HG03354 (cell line): ENCODE measurements at regions not wholly inside any gene's neighbourhood (a gene's known extent, or its start where the extent isn't known, plus 50 kb on each side); places are given as distances from the start of the nearest gene placed in this dataset.

Source experiments
- ATAC-seq: cut with Tn5 transposase; IDR thresholded peaks from one replicate; pipeline ENCODE4 v1.9.1; 2021; ENCODE audit warnings: mild to moderate bottlenecking; ENCODE audit not compliant: unreplicated experiment, poor library complexity, severe bottlenecking

- no peak for ATAC-seq
Measured at GRCh38 chr6:113326781-113327180, 530.4 kb upstream of the MARCKS start.

DNA sequence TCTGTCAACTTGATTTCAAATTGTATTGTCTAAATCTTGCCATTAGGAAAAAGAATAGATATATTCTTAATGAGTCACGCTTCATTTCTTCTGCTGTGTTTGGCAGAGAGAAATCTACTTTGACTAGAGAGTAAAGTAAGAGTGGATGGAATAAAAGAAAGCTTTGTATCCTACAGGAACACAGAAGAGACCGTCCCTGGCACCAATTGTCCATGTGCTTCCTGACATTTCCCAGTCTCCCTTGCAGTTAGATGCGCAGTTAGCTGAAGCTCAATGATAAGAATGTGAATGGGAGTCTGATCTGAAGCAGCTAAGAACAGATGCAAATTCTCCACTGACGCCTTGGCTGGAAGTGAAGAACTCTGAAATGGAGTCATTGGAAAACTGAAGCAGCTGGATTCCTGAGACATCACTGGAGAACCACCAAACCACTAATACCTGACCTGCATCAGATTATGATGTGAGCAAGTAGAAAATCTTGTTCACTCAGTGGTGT lies 528.2 kb upstream of the MARCKS start:
- ATAC-seq = no peak

GRCh38 chr6:113329942-113330635 lies 527.1 kb upstream of the MARCKS start:
- ATAC-seq = no peak

DNA sequence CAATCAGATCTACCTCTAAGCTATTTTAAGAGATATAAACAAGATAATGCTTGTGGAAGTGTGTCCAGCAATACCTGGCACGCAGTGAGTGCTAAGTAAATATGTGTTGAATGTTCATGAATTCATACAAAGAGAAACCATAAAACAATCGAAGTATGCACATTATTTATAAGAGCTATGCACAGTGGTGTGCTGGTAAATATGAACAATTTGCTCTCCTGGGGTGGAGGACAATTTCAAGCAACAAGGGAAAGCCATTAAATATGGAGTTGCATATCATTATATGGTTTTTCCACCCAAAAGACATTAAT lies 526.6 kb upstream of the MARCKS start:
- ATAC-seq = no peak

DNA sequence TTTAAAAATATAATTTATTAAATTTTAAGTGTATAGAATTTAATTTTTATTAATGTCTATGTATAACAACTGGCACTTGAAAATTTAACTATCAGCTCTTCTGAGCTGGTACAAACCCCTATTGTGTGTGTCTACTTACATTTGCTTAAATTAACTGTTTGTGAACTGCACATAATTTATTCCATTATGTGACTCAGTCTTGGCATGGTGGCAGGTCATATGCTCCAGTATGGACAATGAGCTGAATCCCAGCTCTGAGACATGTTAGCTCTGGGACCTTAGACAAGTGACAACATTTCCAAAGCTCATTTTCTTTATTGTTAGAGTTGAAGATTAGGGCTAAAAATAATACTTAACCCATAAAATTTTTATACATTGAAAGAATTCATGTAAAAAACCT lies 526.1 kb upstream of the MARCKS start:
- no peak for ATAC-seq

DNA sequence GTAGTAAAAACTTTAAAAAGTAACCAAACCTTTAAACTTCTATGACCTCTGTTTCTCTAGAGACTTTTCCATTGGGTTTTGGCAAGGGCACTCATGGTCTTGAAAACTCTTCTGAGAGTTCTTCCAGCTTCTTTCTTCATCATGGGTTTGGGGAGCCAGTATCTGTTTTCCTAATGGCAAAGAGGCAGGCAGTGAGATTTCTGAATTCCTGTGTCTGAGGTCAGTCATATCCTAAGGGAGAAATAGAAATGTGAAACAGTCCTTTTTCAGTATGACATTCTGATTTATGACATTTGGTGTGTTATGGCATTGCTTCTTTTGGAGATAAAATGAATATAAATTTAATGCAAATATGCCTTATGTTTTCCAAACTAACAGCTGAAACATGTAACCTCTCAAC lies 518.5 kb upstream of the MARCKS start:
- ATAC-seq = no peak

DNA sequence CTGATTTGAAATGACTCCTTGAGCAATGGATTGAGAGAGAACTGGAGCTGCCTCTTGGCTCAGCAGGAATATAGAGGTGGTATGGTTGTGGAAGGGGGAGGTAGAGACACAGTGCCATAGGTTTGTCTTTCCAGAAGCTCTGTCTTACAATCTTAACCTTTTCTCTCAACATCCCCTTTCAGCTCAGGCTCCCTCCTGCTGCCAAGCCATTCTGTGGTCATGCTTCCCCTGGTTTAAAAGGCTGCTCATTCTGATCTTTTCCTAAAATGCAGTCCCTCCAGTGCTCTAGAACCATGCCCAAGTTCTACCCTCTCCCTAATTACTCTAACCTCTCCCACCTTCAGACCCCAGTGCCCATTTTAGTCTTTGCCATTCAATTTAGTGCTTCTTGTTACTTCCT lies 517.9 kb upstream of the MARCKS start:
- ATAC-seq = no peak

DNA sequence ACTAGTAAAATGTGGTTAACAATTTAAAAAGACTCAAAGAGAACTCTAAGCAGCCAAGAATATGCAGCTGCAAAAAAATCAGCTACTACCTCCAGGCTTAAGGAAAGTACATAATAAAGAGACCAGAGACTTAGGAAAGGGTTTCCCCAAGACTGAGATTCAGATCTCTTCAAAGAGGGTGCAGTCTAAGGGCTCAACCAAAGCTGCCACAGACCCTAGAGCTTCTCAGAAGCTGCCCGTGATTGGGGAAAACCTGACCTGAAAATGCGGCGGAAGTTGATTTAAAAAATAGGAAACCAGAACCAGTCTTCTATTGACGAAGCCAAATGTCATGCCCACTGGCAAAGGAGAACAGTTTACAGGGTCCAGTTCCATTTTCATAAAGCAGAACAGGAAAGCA lies 516.8 kb upstream of the MARCKS start:
- ATAC-seq = no peak

DNA sequence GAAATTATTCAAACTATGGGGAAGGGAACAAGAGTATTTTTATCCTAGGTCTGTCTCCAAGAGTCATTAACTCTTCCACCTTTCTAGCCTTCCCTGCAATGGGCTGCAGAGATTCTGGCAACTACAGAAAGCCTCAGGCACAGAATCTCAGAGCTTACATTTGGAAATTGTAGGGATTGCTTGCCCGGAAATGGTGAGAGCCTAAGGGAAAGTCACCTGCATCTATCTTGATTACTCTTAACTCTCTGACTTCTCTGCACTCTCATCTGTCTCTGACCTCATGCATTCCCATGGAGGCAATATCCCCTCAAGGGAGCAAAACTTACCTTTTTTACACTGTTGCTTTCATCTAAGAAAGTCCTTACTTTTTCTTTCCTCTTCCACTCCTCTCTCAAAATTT lies 513.2 kb upstream of the MARCKS start:
- no peak for ATAC-seq

DNA sequence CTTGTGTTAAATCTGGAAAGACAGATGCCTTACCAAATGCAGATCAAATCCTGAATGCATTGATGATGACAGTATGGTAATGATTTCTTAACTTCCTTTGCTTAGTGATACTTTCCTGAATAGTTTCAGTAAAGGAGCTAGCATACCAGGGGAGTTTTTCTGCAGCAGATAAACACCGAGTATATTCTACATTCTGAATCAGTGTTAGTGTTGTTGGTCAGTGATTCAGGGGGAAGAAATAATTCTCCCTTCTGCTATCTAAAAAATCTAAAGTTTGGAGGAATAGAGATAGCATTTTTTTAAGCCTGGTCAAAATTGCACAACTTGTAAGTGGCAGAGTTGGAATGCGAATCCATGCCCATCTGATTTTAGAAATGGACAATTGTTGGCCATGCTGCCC lies 512.2 kb upstream of the MARCKS start:
- ATAC-seq = no peak

DNA sequence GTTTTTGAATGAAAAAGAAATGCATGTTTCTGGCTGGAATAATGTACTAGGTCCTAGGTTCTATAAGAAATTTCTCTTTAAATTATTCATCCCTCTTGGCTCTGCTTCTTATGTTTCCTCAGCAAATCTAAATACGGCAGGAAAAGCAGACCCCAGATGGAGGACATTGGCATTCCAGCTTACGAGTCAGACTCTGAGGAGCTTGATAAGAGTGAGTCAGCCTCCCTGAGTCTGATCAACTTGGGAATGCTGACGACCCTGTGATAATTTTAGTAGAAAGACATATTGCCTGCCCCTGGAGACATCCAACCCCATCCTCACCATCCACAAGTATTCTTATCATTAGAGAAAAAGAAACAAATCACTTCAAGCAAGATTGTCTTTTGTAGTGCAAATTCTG lies 509.7 kb upstream of the MARCKS start:
- no peak for ATAC-seq

GRCh38 chr6:113350461-113350860 lies 506.7 kb upstream of the MARCKS start:
- ATAC-seq = no peak

GRCh38 chr6:113351173-113351834 lies 505.8 kb upstream of the MARCKS start:
- no peak for ATAC-seq

GRCh38 chr6:113352029-113352801 lies 504.9 kb upstream of the MARCKS start:
- ATAC-seq = no peak

DNA sequence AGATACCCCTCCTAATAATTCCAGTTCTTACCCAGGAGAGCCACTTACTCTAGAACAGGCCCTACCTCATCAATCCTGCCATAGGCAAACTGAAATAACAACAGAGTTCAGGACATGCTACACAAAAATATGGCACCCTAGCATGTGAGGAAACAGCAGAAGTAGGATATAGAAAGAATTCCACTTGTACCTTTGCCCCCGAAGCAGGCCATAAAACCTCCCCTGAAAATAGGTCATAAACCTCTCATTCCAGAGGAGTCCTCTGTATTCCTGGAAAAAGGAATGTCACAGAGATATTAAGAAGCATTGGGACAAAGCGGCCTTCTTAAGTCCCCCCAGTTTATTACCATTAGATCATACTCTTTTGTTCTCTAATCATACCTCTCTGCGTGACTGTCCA lies 504.3 kb upstream of the MARCKS start:
- no peak for ATAC-seq

DNA sequence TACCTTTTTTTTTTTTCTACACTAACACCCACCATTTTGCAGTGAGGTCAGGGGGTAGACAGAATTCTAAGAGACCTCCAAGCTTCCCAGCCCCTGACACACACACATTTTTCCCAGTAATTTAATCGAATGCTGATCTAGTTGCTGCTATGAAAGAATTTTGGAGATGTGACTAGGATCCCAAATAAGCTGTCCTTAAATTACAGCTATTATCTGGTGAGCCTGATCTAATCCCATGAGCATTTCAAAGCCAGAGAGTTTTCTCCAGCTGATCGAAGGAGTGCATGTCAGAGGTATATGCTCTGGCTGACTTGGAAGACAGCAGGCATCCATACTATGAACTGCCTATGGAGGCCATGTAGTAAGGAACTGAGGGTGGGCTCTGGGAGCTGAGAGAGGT lies 503.8 kb upstream of the MARCKS start:
- ATAC-seq = no peak

GRCh38 chr6:113354204-113354895 lies 502.8 kb upstream of the MARCKS start:
- ATAC-seq = no peak

GRCh38 chr6:113356139-113356538 lies 501.0 kb upstream of the MARCKS start:
- no peak for ATAC-seq

DNA sequence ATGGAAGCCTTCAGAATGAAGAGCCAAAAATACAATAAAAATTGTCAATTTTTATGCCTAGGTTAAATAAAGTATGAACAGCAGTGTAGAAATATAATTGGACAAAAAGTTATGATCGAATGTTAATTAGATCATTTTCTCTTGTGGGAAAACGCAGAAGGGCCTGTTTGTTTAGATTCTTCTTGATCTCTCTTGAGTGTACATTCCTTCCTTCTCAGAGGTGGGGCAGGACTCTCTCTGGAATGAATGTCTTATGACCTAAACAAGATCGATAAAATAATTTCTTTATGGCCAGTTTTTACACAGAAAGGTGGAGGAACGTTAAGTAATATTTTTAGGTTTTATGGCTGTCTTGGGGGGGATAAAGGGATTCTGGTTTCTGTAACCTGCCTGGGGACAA lies 500.1 kb upstream of the MARCKS start:
- no peak for ATAC-seq

- ATAC-seq = no peak
Measured at GRCh38 chr6:113358063-113358583, 499.0 kb upstream of the MARCKS start.
